GM12864 (cell line): ENCODE measurements at regions not wholly inside any gene's neighbourhood (a gene's known extent, or its start where the extent isn't known, plus 50 kb on each side); places are given as distances from the start of the nearest gene placed in this dataset.
"Not testable (repeated sequence)": the region's sequence is repeated elsewhere in the genome, so short reads cannot be mapped to it uniquely, and the experiment has no call there.

Experiments used
- DNase-seq: peaks from one replicate; pipeline ENCODE4 v3.0.0-alpha.2; 2011; ENCODE audit warnings: low read depth
- H3K4me3 ChIP-seq: 2 replicates; pipeline ENCODE4 v1.5.1; 2011; ENCODE audit warnings: mild to moderate bottlenecking, low read depth, low read length, control low read depth
- TF ChIP-seq, protein P1 (sequence below): IDR thresholded peaks from 2 replicates; pipeline ENCODE4 v1.5.1; 2011; ENCODE audit warnings: low read depth, mild to moderate bottlenecking, moderate library complexity, low read length, control low read depth, inconsistent platforms; ENCODE audit errors: missing control alignments

DNA sequence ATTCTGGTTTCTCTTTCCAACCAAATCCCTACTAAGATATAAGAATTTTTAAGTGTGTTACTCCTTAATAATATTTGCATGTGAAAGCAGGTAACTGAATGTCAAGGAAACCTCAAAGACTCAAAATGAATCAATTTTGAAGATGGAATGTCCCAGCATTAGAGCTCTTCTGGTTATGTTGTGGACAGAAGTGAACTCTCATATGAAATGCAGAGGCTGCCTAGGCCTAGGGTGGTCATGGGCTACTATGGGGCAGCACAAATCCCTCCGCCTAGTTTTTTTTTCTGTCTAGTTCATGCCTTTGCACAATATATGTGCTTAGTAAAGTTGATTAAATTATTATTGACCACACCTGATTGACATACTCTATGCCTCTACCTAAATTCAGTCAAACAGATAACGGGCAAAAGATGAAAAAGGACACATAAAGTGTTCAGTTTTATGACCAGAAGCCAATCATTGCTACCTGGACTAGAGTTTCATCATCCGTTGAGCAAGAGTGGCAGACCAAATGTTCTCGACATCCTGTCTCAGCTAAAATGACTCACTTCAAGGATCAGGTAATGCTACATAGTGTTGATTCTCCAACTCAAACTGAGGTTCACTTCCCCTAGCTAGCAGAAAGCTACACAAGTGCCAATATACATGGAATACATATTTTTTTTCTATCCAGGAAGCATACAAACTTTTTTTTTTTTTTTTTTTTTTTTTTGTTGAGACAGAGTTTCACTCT is 1211.4 kb downstream of the VRK1 start:
- TF ChIP-seq, protein P1, sequence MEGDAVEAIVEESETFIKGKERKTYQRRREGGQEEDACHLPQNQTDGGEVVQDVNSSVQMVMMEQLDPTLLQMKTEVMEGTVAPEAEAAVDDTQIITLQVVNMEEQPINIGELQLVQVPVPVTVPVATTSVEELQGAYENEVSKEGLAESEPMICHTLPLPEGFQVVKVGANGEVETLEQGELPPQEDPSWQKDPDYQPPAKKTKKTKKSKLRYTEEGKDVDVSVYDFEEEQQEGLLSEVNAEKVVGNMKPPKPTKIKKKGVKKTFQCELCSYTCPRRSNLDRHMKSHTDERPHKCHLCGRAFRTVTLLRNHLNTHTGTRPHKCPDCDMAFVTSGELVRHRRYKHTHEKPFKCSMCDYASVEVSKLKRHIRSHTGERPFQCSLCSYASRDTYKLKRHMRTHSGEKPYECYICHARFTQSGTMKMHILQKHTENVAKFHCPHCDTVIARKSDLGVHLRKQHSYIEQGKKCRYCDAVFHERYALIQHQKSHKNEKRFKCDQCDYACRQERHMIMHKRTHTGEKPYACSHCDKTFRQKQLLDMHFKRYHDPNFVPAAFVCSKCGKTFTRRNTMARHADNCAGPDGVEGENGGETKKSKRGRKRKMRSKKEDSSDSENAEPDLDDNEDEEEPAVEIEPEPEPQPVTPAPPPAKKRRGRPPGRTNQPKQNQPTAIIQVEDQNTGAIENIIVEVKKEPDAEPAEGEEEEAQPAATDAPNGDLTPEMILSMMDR, result no peak
- no peak for DNase-seq
- no peak overlapping the region for H3K4me3 ChIP-seq

DNA sequence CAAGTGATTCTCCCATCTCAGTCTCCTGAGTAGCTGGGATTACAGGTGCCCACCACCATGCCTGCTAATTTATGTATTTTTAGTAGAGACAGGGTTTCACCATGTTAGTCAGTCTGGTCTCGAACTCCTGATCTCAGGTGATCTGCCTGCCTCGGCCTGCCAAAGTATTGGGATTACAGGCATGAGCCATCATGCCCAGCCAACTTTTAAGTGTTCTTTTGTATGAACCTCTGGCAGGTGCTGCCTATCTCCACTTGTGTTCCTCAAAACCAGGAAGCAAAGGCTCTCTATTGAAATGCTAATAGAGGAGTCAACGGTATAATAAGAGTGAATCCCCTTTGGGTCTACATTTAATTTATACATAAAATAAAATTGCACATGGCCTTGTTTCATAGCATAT is 1212.0 kb downstream of the VRK1 start:
- not testable (repeated sequence) for DNase-seq, H3K4me3 ChIP-seq

DNA sequence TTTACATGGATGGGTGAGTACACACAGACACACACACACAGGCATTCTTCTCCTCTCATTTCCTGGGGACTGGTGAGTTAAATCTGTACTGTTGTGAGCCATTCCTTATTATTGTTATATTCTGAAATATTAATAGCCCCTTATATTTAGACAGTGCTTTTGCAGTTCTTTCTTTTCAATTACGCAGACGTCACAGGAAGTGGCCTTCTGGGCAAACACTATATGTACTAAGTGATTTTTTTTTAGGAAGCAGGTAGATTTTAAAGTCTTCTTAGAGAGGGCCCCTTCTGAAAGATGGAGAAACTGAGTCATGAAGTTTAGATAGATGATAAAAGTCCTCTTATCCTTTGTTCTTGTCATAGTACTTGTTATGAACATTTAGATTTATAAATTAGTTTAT is 1213.6 kb downstream of the VRK1 start:
- no peak for DNase-seq
- no peak overlapping the region for H3K4me3 ChIP-seq
- TF ChIP-seq, protein P1, result no peak

DNA sequence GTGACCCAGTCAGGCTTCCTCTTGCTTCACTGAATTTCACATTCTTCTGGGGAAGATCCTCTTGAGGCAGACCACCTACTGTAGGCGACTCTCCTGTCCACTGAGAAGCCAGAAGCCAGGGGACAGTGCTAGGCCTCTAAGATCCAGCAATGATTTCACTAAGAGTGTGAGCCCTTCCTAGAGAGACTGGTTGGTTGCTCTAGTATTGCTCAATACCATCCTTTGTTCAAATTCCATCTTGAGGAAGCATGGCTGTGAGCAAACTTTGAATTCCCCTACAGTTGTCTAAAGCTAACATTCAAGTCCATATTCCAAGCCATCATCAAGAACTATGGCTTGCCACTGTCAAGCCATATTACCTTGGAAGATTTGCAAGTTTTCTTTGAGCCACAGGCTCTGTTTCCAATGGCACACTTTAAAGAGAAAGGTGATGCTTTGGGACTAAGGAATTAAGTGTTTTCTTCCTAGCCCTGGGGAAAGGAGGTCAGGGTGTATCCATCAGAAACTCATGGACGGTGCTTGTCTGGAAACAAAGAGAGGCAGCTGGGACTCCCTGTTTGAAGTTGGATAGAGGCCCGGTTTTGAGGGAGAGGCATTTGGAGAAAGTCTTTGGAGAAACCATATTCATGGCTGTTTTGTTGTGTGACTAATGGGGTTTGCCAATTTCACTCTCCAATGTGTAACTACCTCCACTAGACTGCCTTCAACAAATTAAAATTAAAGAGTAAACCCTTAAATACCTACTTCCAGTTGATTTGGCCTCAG is 1217.9 kb downstream of the VRK1 start:
- no peak overlapping the region for H3K4me3 ChIP-seq
- DNase-seq, result no peak
- TF ChIP-seq, protein P1, result no peak

DNA sequence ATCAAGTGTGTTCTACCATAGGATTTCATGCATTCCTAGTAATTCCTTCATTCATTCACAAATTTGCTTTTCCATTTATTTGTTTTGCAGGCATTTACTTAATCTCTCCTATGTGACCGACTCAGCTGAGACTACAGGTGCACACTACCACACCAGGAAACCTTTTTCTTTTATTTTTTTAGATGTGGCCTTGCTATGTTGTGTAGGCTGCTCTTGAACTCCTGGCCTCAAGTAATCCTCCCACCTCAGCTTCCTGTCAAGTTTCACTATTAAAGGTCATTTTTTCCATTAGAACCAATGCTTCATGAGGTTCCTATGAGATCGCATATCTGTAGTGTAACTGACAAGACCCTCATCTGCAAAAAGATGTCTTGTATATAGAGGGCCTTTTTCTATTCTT is 1218.7 kb downstream of the VRK1 start:
- H3K4me3 ChIP-seq, result no peak overlapping the region
- TF ChIP-seq, protein P1, result no peak
- no peak for DNase-seq

DNA sequence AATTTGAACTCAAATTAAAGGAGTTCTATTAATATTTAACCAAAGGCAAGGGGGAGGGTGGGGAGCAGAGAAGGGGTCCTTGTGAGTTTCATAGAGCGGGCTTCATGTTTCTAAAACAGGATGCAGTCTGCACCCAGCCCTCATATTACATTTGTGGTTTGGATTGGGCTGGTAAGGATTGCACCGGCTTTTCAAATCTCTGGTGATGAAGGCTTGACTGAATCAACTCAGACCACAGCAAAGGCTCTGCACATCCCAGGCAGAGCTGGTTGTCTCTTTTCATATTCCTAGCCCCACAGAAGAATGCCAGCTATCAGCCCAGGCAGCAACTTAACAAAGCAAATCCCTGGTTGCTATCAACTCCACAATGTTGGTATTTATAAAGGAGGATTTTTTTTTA is 1221.4 kb downstream of the VRK1 start:
- DNase-seq, result no peak
- TF ChIP-seq, protein P1, result no peak
- no peak overlapping the region for H3K4me3 ChIP-seq

DNA sequence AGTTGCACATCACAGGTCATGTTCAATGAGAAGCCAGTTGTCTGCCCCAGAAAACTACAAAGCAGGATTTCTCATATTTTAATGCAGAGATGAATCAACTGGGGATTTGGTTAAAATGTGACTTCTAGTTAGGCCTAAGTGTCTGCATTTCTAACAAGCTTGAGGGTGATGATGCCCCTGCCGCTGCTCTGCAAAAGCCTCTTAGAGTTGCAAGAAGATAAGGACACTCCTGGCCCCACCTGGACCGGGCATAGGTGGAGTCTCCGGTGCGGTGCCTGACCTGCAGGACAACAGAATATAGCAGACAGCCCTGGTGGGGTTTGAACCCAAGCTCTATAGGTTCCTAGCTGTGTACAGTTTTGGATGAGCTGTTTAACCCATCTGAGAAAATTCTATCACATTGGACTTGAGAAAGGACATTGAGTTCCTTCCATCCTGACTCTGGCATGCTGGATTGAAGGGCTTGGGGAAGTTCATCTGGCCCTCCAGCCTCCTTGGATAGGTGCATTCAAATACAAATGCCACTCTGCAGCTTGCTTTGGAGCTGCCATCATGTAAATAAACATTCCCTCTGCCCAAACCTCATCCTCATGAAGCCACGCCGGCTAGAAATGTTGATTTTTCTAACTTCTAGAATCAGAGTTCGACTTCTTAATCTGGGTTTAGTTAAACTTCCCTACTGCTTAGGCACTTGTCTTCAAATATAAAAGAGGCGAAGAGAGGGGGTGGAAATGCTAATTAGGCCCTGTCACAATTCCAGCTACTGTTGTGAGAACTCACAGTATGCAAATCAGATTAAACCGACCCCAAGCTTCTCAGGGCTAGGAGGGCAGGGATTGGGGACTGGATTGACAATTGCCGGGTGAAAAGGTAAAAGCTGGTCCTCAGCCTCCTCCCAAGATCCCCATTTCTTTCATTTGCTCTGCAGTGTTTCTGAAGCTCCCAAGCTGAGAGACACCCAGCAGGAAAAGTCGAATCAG is 1225.6 kb downstream of the VRK1 start:
- TF ChIP-seq, protein P1, result no peak
- no peak for DNase-seq
- no peak overlapping the region for H3K4me3 ChIP-seq
